NCI-H2227 (cell line): ENCODE measurements at regions not wholly inside any gene's neighbourhood (a gene's known extent, or its start where the extent isn't known, plus 50 kb on each side); places are given as distances from the start of the nearest gene placed in this dataset.

Experiments
- DNase-seq: peaks from one replicate; lab custom pipeline; 2025; ENCODE audit not compliant: unreplicated experiment; lab: John Stamatoyannopoulos, UW

- no peak for DNase-seq
These were observed 1055.8 kb downstream of the SLC6A15 start for GRCh38 chr12:83856803-83857202.

- DNase-seq, result no peak
These were observed 1062.1 kb downstream of the SLC6A15 start for GRCh38 chr12:83850531-83850930.

GRCh38 chr12:83848702-83849101, 1063.9 kb downstream of the SLC6A15 start:
- DNase-seq, result no peak

GRCh38 chr12:83843541-83843940, 1069.1 kb downstream of the SLC6A15 start:
- DNase-seq, result no peak

GRCh38 chr12:83841620-83842019, 1071.0 kb downstream of the SLC6A15 start:
- DNase-seq, result no peak

GRCh38 chr12:83827860-83828259, 1084.7 kb downstream of the SLC6A15 start:
- no peak for DNase-seq

- no peak for DNase-seq
These were observed 1085.4 kb downstream of the SLC6A15 start for GRCh38 chr12:83827193-83827592.

GRCh38 chr12:83826112-83826511, 1086.5 kb downstream of the SLC6A15 start:
- DNase-seq, result no peak

GRCh38 chr12:83823386-83824045, 1089.1 kb downstream of the SLC6A15 start:
- DNase-seq, result no peak

- DNase-seq, result no peak
These were observed 1090.6 kb downstream of the SLC6A15 start for GRCh38 chr12:83821967-83822366.

GRCh38 chr12:83818881-83819280, 1093.7 kb downstream of the SLC6A15 start:
- no peak for DNase-seq

GRCh38 chr12:83817730-83818129, 1094.9 kb downstream of the SLC6A15 start:
- DNase-seq, result no peak

GRCh38 chr12:83808591-83808990, 1104.0 kb downstream of the SLC6A15 start:
- DNase-seq, result no peak

- no peak for DNase-seq
These were observed 1104.7 kb downstream of the SLC6A15 start for GRCh38 chr12:83807871-83808270.

- no peak for DNase-seq
These were observed 1106.7 kb downstream of the SLC6A15 start for GRCh38 chr12:83805873-83806272.

GRCh38 chr12:83805156-83805772, 1107.3 kb downstream of the SLC6A15 start:
- DNase-seq, result no peak

GRCh38 chr12:83801972-83802371, 1110.6 kb downstream of the SLC6A15 start:
- DNase-seq, result no peak

- no peak for DNase-seq
These were observed 1112.6 kb downstream of the SLC6A15 start for GRCh38 chr12:83800022-83800421.

- DNase-seq, result no peak
These were observed 1109.8 kb downstream of the TMTC2 start for GRCh38 chr12:83796531-83796930.

- no peak for DNase-seq
These were observed 1106.9 kb downstream of the TMTC2 start for GRCh38 chr12:83793616-83794015.

GRCh38 chr12:83784298-83784890, 1097.7 kb downstream of the TMTC2 start:
- no peak for DNase-seq

GRCh38 chr12:83779526-83779925, 1092.8 kb downstream of the TMTC2 start:
- no peak for DNase-seq
